ENCODE measurements at regions not wholly inside any gene's neighbourhood (a gene's known extent, or its start where the extent isn't known, plus 50 kb on each side); places are given as distances from the start of the nearest gene placed in this dataset.
A peak's percentile ranks its signal among the peaks of the same experiment; 100 is the strongest.
"Not testable (repeated sequence)": the region's sequence is repeated elsewhere in the genome, so short reads cannot be mapped to it uniquely, and the experiment has no call there.

DNA sequence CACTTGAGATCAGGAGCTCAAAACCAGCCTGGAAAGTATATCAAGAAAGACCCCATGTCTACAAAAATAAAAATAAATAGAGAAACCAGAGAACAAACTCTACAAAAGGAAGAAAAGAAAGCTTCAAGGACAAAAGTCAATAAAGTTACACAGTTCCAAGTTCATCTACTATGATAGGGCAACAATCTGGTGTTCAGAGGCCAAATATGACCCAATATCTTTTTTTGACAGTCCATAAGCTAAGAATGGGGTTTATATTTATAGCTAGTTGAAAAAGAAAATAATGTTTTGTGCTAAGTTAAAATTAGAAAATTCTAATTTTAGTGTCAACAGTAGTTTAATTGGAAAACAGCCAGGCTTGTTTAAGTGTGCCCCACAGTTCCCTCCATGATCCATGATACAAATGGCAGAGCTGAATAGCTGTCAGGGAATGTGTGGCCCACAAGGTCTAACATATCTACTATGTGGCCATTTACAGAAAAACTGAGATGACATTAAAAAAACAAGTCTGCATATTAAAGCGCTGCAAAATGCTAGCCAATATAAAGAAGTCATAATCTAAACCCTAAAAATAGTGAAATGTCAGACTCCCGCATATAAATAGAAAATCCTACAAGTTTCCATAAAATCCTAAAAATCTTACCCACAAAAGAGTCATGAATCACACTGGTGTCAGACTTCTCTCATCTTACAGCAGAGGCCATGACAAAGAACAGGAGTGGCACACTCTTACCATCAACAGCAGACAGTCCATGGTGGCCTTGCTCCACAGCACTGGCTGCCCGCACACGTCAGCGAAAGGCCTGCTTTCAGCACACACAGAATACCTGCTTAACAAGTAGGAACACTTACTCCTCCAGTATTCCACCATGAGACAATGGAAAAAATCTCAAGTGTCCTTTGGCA, 281.9 kb upstream of the HSFY2 start:
- DNase-seq (ENCODE audit: low read depth in 2 of 2) = no peak

DNA sequence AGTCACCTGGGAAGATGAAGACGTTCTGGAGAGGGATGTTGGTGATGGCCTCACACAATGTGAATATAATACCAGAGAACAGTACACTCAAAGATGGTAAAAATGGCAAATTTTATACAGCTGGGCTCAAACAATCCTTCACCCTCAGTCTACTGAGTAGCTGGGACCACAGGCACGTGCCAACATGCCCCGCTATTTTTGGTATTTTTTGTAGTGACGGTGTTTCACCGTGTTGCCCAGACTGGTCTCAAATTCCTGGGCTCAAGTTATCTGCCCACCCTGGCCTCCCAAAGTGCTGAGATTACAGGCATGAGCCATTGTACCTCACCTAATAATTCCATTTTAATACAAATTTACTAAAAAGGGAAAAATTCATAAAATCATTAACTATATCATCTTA, 280.3 kb upstream of the HSFY2 start:
- no peak for DNase-seq (ENCODE audit: low read depth in 2 of 2)

DNA sequence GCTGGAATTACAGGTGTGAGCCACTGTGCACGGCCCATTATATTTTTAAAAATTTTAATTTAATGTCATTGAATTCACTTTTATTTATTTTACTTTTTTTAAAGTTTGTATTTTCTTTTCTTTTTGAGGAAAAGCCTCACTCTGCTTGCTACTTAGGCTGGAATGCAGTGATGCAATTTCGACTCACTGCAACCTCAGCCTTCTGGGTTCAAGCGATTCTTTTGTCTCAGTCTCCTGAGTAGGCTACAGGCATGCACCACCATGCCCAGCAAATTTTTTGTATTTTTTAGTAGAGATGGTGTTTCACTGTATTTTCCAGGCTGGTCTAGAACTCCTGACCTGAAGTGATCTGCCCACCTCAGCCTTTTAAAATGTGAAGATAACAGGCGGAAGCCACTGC, 277.5 kb upstream of the HSFY2 start:
- DNase-seq (ENCODE audit: low read depth in 2 of 2) = peak; percentile 7 to 9

DNA sequence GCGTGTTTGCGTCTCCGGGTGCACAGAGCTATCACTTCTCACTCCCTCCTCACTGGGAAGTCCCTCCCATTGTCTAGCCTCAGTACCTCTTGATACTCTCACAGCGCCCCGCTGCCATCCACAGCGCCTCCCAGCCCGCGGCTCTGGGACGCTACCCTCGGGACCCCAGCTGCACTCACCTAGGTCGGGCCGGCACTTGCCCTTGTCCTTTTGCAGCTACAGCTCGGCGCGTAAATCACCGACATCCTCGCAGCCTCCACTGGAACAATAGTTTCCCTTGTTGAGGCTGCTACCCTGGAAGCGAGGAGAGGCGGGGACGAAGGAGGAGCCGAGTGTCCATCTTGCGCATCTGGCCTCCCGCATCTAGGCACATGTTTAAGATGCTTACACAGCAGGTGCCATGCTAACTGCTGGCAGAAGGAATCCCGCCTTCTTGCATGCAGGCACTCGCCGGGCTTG, 269.5 kb upstream of the HSFY2 start:
- no peak for DNase-seq (ENCODE audit: low read depth in 2 of 2)

DNA sequence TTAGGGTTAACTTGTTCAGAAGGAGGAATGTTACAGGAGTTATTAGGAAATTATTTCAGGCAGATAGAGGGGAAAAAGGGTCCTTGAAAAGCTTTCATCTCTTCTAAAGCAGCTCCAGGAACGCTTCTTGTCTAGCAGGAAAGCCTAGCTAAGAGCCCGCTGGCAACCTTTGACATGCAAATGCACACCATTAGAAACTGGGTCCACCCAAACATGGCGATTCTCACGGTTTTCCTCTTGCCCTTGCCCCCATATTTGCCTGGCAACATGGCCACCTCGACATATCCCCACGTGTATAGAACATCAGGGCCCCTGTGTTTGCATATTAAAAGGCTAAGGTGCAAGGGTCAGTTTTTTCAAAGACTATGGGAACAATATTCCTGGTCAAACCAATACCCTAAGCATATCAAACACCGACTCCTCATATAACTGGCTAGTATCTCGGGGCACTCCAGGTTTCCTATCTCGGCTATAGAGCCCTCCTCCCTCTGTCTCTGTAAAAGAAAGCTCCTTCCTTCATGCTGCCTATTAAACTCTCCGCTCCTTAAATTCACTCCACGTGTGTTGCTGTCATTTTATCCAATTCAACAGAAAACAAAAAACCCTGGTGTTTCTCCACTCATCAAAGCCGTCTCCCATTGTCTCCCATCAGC, 268.9 kb upstream of the HSFY2 start:
- no peak for DNase-seq (ENCODE audit: low read depth in 2 of 2)

DNA sequence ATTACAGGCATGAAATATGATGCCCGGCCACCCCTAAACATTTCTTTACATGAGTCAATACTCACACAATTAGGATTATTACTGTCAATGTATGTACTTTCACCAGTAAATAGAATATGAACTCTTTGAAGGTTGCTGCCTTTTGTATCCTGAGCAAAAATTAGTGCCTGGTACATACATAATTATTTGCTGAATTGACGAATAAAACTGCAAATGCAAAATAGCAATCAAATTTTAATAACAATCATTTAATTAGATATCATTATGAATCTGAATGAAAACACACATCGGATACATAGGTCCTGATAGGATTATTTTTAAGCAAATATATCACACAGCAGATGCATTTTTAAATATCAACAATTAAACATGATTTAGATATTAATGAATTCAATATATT, 253.1 kb upstream of the HSFY2 start:
- no peak for DNase-seq (ENCODE audit: low read depth in 2 of 2)

DNA sequence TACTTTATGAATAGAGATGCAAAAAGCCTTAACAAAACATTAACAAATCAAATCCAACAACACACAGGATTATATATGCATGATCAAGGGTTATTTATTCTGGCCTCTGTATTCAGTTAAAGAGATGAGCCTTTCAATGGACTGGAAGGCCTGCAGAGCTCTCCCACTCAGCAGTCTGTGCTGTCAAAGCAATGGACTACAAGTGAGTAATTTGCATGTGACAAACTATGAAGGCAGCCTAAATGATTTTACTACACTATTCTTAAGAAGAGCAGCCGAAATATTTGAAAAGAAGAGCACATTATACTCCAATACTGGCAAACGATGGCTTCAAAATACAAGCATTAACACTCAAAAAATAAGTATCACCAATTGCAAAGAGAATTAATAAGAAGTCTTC, 250.4 kb upstream of the HSFY2 start:
- DNase-seq (ENCODE audit: low read depth in 2 of 2) = no peak

DNA sequence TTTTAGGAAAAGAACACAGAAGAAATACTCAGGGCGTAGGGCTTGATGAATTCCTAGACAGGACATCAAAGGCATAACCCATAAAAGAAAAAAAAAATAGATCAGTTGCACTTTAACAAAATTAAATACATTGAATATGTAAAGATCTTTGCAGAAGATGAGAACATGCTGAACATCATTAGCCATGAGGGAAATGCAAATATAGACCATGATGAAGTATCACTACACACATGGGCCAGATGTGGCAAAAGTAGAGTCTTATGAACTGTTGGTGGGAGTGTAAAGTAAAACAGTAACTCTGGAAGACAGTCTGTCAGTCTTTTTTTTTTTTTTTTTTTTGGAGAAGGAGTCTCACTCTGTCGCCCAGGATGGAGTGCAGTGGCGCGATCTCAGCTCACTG, 246.7 kb upstream of the HSFY2 start:
- DNase-seq (ENCODE audit: low read depth in 2 of 2) = no peak

DNA sequence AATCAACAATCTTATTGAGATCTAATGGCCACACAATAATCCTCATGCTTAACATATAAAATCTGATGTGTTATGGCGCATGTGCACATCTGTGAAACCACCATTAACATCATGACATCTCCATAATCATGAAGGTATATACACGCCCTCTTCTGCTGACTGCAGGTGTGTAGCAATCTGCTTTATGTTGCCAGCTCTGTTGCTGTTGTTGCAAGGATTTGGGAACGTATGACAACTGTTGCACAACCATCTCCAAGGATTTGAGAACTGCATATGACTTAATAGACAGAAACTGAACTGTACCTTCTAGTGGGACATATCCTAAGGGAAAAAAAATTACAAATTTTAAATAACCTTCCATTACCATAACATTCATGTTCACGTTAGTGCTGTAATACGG, 243.5 kb upstream of the HSFY2 start:
- no peak for DNase-seq (ENCODE audit: low read depth in 2 of 2)

DNA sequence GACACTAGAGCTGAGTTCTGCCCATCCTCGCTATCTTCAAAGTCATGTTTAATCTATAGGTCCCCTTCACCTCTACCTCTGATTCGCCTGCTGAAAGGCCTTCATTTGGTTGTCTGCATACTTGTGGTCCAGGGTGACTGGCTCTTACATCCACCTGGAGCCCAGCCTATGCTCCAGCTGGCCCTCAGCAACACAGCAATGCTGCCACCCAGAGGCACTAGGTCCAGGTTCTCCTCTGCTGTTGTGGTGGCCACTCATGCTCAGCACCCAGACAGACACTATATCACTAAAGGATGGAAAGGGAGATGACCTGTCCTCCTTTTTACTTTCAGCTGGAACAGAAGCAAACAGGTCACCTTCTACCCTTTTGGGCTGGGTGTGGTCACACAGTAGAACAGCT, 242.3 kb upstream of the HSFY2 start:
- DNase-seq (ENCODE audit: low read depth in 2 of 2) = no peak

DNA sequence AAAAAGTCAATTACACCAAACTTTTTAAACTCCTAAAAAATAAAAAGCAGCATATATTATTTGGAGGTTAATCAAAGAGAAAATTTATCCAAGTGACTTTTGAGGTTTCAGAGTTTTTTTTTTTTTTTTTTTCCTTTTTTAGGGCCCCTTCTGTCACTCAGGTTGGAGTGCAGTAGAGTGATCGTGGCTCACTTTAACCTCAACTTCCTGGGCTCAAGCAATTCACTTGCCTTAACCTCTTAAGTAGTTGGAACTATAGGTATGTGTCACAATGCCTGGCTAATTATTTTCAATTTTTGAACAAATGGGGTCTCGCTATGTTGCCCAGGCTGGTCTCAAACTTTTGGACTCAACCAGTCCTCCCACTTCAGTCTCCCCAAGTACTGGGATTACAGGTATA, 241.7 kb upstream of the HSFY2 start:
- DNase-seq (ENCODE audit: low read depth in 2 of 2) = no peak

DNA sequence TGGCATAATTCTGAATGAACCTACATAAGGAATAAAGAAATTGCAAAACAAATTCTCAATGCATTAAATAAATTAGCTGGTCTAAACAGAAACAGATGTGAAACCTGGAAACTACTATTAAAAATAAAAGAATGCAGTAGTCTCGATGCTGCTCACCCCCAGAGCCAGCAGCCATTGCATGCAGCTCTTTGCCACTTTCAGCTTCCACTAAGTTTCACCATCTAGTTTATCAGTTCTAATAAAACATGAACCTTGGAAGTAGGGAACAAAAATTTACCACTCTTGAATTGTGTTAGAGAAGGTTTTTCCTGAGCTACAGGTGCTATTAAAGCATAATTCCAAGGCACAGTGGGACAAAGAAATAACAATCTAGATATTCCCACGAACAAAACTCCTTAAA, 239.4 kb upstream of the HSFY2 start:
- DNase-seq (ENCODE audit: low read depth in 2 of 2) = peak; percentile 5 to 9

DNA sequence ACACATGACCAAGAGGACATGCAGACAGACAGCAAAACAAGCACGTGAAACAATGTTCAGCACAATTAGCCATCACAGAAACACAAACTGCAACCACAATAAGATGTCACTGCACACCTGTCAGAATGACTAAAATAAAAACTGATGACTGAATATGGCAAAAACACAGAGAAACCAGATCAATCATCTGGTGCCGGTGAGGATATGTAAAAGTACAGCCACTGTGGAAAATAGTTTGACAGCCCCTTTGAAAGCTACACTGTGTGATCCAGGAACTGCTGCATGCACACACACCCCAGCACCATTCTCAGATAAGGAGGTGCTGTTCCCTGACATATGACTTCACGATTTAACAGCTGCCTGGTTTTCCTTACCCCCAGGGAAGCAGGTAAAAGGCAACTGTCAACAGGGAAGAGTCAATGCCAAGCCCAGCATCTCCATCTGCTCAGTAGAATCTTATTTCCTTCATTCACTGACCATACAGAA, 238.1 kb upstream of the HSFY2 start:
- no peak for DNase-seq (ENCODE audit: low read depth in 2 of 2)

DNA sequence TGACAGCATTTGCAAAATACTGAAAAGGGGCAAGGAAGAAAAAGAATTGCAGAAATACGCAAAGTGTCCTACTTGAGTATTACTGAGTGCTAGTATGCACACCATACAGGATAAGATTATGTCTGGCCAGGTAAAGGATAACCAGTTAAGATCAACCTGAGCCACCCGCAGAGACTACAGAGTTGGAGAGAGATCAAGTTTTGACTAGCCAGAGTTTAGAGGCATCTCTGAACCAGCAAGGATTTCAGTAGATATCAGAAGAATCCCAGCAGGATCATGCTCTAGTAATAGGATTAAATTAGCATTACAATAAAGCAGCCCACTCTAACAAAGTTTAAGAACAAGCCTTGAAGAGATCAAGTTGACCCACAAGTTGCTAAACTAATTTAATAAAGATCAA, 232.7 kb upstream of the HSFY2 start:
- no peak for DNase-seq (ENCODE audit: low read depth in 2 of 2)

DNA sequence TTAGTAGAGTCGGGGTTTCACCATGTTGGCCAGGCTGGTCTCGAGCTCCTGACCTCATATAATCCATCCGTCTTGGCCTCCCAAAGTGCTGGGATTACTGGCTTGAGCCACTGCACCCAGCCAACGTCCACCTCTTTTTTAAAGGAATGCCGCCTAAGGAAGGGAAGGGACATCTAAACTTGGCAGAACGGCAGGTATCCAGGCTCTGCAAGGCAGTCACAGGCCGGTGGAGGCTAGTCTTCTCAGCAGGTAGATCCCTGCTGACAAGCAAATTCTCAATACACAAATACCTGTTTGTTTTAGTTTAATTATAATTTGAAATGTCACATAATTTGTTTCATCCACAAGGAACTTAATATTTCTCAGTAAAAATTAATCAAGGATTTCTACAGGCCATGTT, 232.0 kb upstream of the HSFY2 start:
- DNase-seq (ENCODE audit: low read depth in 2 of 2) = no peak

DNA sequence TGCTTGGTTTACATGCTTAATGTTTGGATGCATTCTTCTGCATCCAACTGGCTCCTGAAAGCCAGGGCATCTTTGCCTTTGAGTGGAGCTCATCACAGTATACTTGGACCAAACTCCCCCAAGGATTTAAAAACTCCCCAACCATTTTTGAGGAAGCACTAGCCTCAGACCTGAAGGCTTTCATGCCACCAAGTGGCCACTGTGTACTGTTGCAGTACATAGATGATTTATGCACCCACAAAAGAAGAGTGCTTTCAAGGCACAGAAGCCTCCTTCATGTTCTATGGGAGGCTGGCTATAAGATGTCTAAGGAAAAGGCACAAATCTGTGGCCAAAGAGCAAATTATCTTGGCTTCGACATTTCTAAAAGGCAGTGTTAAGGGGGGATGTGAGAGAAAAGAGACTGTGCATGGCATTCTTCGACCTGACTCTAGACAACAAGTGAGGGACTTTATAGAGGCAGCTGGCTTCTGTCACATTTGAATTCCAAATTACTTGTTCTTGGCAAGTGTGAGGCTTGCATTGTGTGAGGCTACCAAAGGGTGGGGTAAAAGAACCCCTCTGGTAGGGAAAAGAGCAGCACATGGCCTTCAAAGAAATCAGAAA, 224.2 kb upstream of the HSFY2 start:
- DNase-seq (ENCODE audit: low read depth in 2 of 2) = no peak

DNA sequence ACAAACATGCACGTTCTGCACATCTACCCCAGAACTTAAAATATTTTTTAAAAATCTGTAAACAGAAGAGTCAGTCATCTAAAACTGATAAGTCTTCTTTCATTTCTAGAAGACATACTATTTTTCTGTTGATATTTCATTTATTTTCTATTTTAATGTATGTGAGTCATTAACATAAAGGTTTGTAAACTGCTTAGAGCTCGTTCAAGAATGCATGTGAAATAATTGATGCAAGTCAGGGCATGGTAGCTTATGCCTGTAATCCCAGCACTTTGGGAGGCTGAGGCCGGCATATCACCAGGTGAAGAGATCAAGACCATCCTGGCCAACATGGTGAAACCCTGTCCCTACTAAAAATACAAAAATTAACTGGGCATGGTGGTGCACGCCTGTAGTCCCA, 219.9 kb upstream of the HSFY2 start:
- DNase-seq (ENCODE audit: low read depth in 2 of 2) = no peak

DNA sequence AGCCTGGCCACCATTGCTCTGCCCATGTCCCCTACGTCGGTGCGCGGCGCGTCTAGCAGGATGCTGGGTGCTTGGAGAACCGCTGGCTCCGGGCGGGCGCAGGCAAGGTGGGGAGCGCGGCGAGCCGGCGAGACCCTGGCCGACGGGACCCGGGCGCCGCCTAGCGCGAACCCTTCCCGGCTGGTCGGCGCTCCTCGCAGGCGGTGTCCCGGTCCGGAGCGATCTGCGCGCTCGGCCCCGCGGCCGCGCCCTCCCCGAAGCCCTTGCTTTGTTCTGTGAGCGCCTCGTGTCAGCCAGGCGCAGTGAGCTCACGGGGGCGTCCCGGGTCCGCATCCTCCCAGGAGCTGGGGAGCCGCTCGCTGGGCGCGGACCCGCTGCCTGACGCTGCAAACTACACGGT, 219.1 kb upstream of the HSFY2 start:
- not testable (repeated sequence) for DNase-seq (ENCODE audit: low read depth in 2 of 2)

DNA sequence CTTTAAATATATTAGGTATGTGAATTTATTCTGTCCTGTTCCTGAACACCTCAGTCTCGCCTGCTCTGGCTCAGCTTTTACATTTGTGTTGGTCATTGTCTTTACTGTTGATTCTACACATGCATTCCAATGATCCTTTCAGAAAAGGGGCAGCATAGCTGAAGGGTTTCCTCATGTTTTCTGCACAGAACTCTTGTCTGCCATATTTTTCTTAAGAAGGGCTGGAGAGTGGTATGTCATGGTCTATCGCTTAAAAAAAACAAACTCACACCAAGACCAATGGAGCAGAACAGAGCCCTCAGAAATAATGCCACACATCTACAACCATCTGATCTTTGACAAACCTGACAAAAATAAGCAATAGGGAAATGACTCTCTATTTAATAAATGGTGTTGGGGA, 215.8 kb upstream of the HSFY2 start:
- DNase-seq (ENCODE audit: low read depth in 2 of 2) = no peak

DNA sequence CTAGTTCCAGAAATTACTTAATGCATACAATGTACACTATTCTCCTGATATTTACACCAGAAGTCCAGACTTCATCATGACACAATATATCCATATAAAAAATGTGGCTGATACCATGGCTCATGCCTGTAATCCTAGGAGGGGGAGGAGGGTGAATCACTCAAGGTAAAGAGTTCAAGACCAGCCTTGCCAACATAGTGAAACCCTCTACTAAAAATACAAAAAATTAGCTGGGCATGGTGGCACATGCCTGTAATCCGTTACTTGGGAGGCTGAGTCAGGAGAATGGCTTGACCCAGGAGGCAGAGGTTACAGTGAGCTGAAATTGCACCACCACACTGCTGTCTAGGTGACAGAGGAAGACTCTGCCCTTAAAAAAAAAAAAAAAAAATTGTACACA, 192.5 kb upstream of the HSFY2 start:
- no peak for DNase-seq (ENCODE audit: low read depth in 2 of 2)

DNA sequence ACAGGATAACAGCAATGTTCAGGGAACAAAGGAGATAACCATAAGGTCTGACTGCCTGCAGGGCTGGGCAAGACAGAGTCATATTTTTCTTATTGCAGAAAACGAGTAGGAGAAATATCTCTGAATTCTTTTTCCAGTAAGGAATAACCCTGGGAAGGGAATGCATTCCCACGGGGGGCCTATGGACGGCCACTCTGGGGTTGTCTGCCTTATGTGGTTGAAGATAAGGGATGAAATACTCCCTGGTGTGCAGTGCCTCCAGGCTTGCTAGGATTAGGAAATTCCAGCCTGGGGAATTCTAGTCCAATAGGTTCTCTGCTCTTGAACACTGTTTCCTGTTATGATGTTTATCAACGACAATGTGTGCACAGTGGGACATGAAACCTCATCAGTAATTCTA, 185.3 kb upstream of the HSFY2 start:
- DNase-seq (ENCODE audit: low read depth in 2 of 2) = peak; percentile 8 to 10

DNA sequence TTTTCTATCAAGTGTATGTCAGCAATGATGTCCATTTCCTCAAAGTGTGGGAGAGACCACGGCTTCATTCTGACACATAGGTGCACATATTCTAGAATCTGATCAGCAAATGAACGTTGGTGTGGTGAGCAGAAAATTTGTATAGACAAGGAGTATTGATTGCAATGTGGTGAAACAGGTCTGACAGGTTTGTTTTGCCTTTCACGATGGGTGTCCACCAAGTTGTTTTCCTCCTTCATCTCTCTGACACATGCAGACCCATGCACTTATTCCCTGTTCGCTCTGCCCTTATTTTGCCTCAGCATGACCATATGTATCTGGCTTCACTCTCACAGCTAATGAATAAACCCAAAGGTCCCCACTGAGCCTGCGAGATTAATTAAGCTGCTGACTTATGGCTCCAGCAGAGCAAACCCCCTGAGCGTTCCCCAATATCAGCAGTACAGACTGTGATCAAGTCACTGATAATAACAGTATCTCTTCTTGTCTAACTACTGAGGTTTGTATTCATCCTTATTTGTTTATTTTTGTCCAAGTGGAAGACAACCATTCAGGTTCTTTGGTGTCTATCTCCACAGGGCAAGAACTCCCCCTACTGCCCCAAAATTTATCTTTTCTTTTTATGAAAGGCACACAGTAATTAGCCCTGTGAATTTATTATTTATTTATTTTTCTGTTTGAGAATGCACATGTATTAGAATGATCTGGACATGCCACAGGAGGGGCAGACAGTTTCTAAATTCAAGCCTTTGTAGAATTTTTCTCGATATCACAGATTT, 178.3 kb upstream of the HSFY2 start:
- no peak for DNase-seq (ENCODE audit: low read depth in 2 of 2)

Data from fibroblast of skin of left quadriceps (primary cell).